Kidney epithelial cell (primary cell): ENCODE measurements at regions not wholly inside any gene's neighbourhood (a gene's known extent, or its start where the extent isn't known, plus 50 kb on each side); places are given as distances from the start of the nearest gene placed in this dataset.

Source experiments
- DNase-seq: peaks from one replicate; pipeline ENCODE4 v3.0.0-alpha.2; 2010; ENCODE audit warnings: low read depth
- H3K27me3 ChIP-seq: 2 replicates; pipeline ENCODE4 v1.6.0; 2011; ENCODE audit warnings: low read length; ENCODE audit not compliant: control insufficient read depth, insufficient read depth
- H3K36me3 ChIP-seq: 2 replicates; pipeline ENCODE4 v1.5.1; 2011; ENCODE audit warnings: low read length; ENCODE audit not compliant: control insufficient read depth, insufficient read depth
- H3K4me3 ChIP-seq: 2 replicates; pipeline ENCODE4 v1.5.1; 2011; ENCODE audit warnings: low read depth, mild to moderate bottlenecking, control low read depth, low read length
- TF ChIP-seq, protein P1 (sequence below): IDR thresholded peaks from 2 replicates; pipeline ENCODE4 v1.5.1; 2011; ENCODE audit warnings: mild to moderate bottlenecking, moderate library complexity, low read length, control low read depth, inconsistent platforms; ENCODE audit not compliant: insufficient read depth, poor library complexity, severe bottlenecking

DNA sequence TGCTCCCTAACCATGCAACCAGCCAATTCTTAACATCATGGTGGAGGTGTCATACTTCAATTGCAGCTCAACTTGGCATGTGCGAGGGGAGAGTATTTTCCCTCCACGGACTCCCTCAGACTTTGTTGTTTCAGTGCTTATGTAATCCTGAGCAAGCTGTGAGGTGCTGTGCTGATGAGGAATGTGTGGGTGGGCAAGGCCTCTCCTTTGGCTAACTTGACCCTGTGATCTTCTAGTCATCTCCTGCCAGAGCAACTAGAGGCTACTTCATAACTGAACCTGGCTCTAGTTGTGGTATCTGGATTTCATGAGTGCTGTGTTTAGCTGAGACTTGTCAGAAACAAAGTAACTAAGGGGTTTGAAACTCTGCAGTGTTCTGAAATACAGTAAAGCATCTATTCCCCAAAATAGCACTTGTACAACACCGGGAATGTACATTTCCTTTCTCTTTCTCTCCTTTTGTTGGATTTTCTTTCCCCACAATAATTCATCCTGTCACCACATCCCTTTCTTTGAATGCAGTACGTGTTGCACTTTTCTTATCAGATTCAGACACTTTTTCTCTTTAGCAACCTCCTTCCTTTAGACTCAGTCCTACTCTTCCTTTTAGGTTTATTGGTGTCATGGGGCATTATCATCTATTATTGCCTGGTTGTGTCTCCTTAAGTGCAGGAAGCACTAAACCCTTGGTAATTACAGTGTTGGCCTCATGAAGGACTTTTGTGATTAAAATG is 415.2 kb upstream of the NR3C2 start:
- H3K36me3 ChIP-seq = no peaks in the 10 kb centered on the region
- TF ChIP-seq, protein P1, sequence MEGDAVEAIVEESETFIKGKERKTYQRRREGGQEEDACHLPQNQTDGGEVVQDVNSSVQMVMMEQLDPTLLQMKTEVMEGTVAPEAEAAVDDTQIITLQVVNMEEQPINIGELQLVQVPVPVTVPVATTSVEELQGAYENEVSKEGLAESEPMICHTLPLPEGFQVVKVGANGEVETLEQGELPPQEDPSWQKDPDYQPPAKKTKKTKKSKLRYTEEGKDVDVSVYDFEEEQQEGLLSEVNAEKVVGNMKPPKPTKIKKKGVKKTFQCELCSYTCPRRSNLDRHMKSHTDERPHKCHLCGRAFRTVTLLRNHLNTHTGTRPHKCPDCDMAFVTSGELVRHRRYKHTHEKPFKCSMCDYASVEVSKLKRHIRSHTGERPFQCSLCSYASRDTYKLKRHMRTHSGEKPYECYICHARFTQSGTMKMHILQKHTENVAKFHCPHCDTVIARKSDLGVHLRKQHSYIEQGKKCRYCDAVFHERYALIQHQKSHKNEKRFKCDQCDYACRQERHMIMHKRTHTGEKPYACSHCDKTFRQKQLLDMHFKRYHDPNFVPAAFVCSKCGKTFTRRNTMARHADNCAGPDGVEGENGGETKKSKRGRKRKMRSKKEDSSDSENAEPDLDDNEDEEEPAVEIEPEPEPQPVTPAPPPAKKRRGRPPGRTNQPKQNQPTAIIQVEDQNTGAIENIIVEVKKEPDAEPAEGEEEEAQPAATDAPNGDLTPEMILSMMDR = no peak
- DNase-seq = peak; percentile 19
- no peaks in the 10 kb centered on the region for H3K27me3 ChIP-seq
- no peak overlapping the region for H3K4me3 ChIP-seq

GRCh38 chr4:148854203-148854602 is 412.0 kb upstream of the NR3C2 start:
- TF ChIP-seq, protein P1 = no peak
- DNase-seq = peak; percentile 74

GRCh38 chr4:148852092-148852699 is 410.0 kb upstream of the NR3C2 start:
- TF ChIP-seq, protein P1 = no peak
- Histone ChIP-seq H3K4me3 (no peak overlapping the region), H3K36me3 (no peaks in the 10 kb centered on the region), H3K27me3 (no peaks in the 10 kb centered on the region)
- DNase-seq = no peak

More at GRCh38 chr4:148854203-148854602, 412.0 kb upstream of the NR3C2 start:
- Histone ChIP-seq H3K27me3 (no peaks in the 10 kb centered on the region), H3K4me3 (no peak overlapping the region), H3K36me3 (no peaks in the 10 kb centered on the region)

DNA sequence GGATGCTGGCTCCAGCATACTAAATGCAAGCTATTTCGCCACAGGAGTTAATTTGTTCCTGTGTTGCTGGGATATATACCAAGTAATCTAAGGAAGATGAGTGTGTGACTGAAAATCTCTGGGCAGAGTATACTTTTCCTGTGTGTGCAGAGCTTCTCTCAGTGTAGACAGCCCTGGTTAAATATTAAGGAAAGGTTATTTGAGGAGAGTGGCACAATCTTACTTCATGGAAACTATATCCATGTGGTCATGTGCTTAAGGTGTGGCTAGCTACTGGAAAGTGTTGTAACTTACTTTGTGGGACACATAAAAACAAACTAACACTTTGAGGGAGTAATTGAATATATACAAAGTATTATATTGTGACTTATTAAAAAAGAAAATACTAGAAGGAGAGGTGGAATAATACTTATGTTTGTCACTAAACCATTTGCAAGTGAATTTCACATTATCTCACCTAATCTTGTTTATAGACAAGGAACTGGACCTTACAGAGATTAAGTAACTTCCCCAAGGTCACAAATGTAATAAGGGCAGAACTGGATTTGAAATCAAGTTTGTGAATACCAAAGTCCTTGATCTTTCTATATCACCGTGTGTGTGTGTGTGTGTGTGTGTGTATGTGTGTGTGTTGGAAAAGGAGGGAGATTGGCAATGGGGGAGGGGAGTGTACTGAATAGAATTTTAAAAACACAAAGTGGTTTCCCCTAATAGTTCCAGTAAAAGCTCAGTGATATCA is 408.2 kb upstream of the NR3C2 start:
- no peak overlapping the region for H3K4me3 ChIP-seq
- DNase-seq = peak; percentile 72

DNA sequence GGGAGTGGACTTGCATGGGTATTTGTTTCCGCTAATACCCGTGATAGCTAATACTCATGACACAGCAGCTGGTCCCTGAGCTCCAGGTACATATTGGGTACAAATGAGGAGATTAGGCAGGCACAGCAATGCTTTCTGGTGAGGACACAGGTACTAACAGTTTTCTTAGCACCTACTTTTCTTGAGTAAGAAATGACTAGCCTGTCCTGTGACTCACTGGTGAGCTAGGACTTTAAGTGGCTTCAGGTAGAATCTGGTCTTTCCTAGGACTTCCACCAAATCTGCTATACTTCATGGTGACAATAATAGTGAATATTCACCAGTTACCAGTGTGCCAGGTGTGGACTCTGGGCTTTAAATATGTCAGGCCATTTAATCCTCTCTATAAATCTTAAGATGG is 407.4 kb upstream of the NR3C2 start:
- no peaks in the 10 kb centered on the region for H3K36me3 ChIP-seq
- no peak for DNase-seq

More for the DNA sequence above, 408.2 kb upstream of the NR3C2 start:
- Histone ChIP-seq H3K36me3 (no peaks in the 10 kb centered on the region), H3K27me3 (no peaks in the 10 kb centered on the region)
- TF ChIP-seq, protein P1 = no peak

More for the DNA sequence above, 407.4 kb upstream of the NR3C2 start:
- no peak overlapping the region for H3K4me3 ChIP-seq
- TF ChIP-seq, protein P1 = no peak
- no peaks in the 10 kb centered on the region for H3K27me3 ChIP-seq
